OCI-LY3 (cell line): ENCODE measurements at regions not wholly inside any gene's neighbourhood (a gene's known extent, or its start where the extent isn't known, plus 50 kb on each side); places are given as distances from the start of the nearest gene placed in this dataset.

Experiments used
- H2AFZ ChIP-seq: fragments of 200-600, 300-600 bp; shearing (Covaris generic); 2 replicates; pipeline ENCODE4 v1.6.0; 2014; ENCODE audit warnings: antibody characterized with exemption, low read depth, low read length
- H3K27ac ChIP-seq: fragments of 200-600, 300-600 bp; sonication (generic); 2 replicates; pipeline ENCODE4 v1.5.1; 2014; ENCODE audit warnings: mild to moderate bottlenecking, low read length, moderate library complexity, mixed read lengths
- H3K27me3 ChIP-seq: fragments of 200-600, 300-600 bp; sonication (generic); 2 replicates; pipeline ENCODE4 v1.6.1; 2014; ENCODE audit warnings: low read depth, low read length, mixed read lengths
- H3K36me3 ChIP-seq: fragments of 200-600, 300-600 bp; sonication (generic); replicated peaks from 2 replicates; pipeline ENCODE3; 2014; ENCODE audit warnings: low read depth, low read length, mixed read lengths
- H3K4me1 ChIP-seq: fragments of 300-600, 200-600 bp; sonication (generic); 2 replicates; pipeline ENCODE4 v1.6.1; 2014; ENCODE audit warnings: low read length, mixed read lengths
- H3K4me2 ChIP-seq: fragments of 200-600, 300-600 bp; sonication (generic); 2 replicates; pipeline ENCODE4 v1.6.1; 2014; ENCODE audit warnings: low read length, mixed read lengths
- H3K4me3 ChIP-seq: fragments of 300-600, 200-600 bp; sonication (generic); 2 replicates; pipeline ENCODE4 v1.5.1; 2014; ENCODE audit warnings: antibody characterized with exemption, mild to moderate bottlenecking, low read length, moderate library complexity
- H3K79me2 ChIP-seq: fragments of 300-600, 200-600 bp; shearing (Covaris generic); 2 replicates; pipeline ENCODE4 v1.6.1; 2014; ENCODE audit warnings: mild to moderate bottlenecking, low read length, mixed read lengths
- H3K9ac ChIP-seq: fragments of 300-600, 200-600 bp; shearing (Covaris generic); 2 replicates; pipeline ENCODE4 v1.6.0; 2014; ENCODE audit warnings: mild to moderate bottlenecking, low read length, moderate library complexity
- H3K9me3 ChIP-seq: fragments of 200-600, 300-600 bp; shearing (Covaris generic); 2 replicates; pipeline ENCODE4 v1.6.1; 2014; ENCODE audit warnings: low read length, mixed read lengths; ENCODE audit not compliant: insufficient read depth
- H4K20me1 ChIP-seq: fragments of 200-600, 300-600 bp; sonication (generic); 2 replicates; pipeline ENCODE4 v1.6.1; 2016; ENCODE audit warnings: low read length, mixed read lengths; ENCODE audit not compliant: insufficient read depth
- CTCF ChIP-seq: fragments of 200-600, 300-600 bp; sonication (generic); IDR thresholded peaks from 2 replicates; pipeline ENCODE4 v1.5.1; 2014; ENCODE audit warnings: antibody characterized with exemption, low read length, low read depth
- EZH2phosphoT487 ChIP-seq: fragments of 200-600 bp; shearing (Covaris generic); IDR thresholded peaks from 2 replicates; pipeline ENCODE4 v1.6.1; 2018; ENCODE audit warnings: antibody characterized with exemption, mixed run types, low read depth

GRCh38 chrX:147183161-147183560 is 368.6 kb upstream of the CXorf51A start:
- Histone ChIP-seq H2AFZ (peak overlapping the region; percentile 87; the same call in 1 of the 2 replicates), H3K4me3 (peak overlapping the region; percentile 59; the same call in 1 of the 2 replicates), H3K27ac (peak overlapping the region; percentile 85), H3K36me3 (no peaks in the 10 kb centered on the region), H4K20me1 (no peaks in the 10 kb centered on the region), H3K9ac (peak overlapping the region; percentile 43; the same call in 1 of the 2 replicates), H3K9me3 (no peaks in the 10 kb centered on the region), H3K4me1 (peaks cover 27% of the 10 kb centered on the region), H3K27me3 (no peaks in the 10 kb centered on the region), H3K4me2 (peak overlapping the region; percentile 82), H3K79me2 (no peaks in the 10 kb centered on the region)
- no peak for TF ChIP-seq CTCF
- no peak for TF ChIP-seq EZH2phosphoT487

- no peak overlapping the region for H2AFZ ChIP-seq
- no peak overlapping the region for H3K9ac ChIP-seq
- no peak for TF ChIP-seq CTCF
- TF ChIP-seq EZH2phosphoT487, result no peak
- H3K4me1 ChIP-seq, result peaks cover 27% of the 10 kb centered on the region
- H3K27ac ChIP-seq, result no peak overlapping the region
- no peaks in the 10 kb centered on the region for H3K9me3 ChIP-seq
- H3K27me3 ChIP-seq, result no peaks in the 10 kb centered on the region
- no peaks in the 10 kb centered on the region for H3K79me2 ChIP-seq
- H3K4me3 ChIP-seq, result no peak overlapping the region
- H3K36me3 ChIP-seq, result no peaks in the 10 kb centered on the region
- H4K20me1 ChIP-seq, result no peaks in the 10 kb centered on the region
- H3K4me2 ChIP-seq, result no peak overlapping the region
These were observed 366.3 kb upstream of the CXorf51A start for GRCh38 chrX:147180886-147181285.

- Histone ChIP-seq H3K9ac (no peak overlapping the region), H2AFZ (no peak overlapping the region), H3K4me2 (no peak overlapping the region), H3K79me2 (no peaks in the 10 kb centered on the region), H3K4me3 (no peak overlapping the region), H3K9me3 (no peaks in the 10 kb centered on the region), H3K36me3 (no peaks in the 10 kb centered on the region), H4K20me1 (no peaks in the 10 kb centered on the region), H3K4me1 (peaks cover 27% of the 10 kb centered on the region), H3K27me3 (no peaks in the 10 kb centered on the region), H3K27ac (no peak overlapping the region)
- TF ChIP-seq EZH2phosphoT487 (no peak), CTCF (no peak)
These were observed 365.1 kb upstream of the CXorf51A start for GRCh38 chrX:147179625-147180024.

- Histone ChIP-seq H4K20me1 (no peaks in the 10 kb centered on the region), H3K27me3 (no peaks in the 10 kb centered on the region), H3K27ac (no peak overlapping the region), H3K4me2 (no peak overlapping the region), H3K4me3 (no peak overlapping the region), H3K79me2 (no peaks in the 10 kb centered on the region), H3K4me1 (no peaks in the 10 kb centered on the region), H2AFZ (no peak overlapping the region), H3K9ac (no peak overlapping the region), H3K9me3 (no peaks in the 10 kb centered on the region), H3K36me3 (no peaks in the 10 kb centered on the region)
- no peak for TF ChIP-seq CTCF
- TF ChIP-seq EZH2phosphoT487, result no peak
These were observed 360.0 kb upstream of the CXorf51A start for GRCh38 chrX:147174591-147174990.
